Astrocyte of the spinal cord (primary cell): ENCODE measurements at regions not wholly inside any gene's neighbourhood (a gene's known extent, or its start where the extent isn't known, plus 50 kb on each side); places are given as distances from the start of the nearest gene placed in this dataset.

Experiments used
- DNase-seq: peaks from one replicate; pipeline ENCODE4 v3.0.0; 2011; ENCODE audit warnings: low read depth, low spot score
- H3K4me3 ChIP-seq: 2 replicates; pipeline ENCODE4 v1.5.1; 2011; ENCODE audit warnings: low read depth, mild to moderate bottlenecking, low read length, moderate library complexity
- CTCF ChIP-seq: IDR thresholded peaks from 2 replicates; pipeline ENCODE4 v1.5.1; 2012; ENCODE audit warnings: low read depth, mild to moderate bottlenecking, low read length, inconsistent platforms
- in situ Hi-C: cut with HindIII; loops from 2 replicates; pipeline ENCODE4 v1.10.0; 2017; ENCODE audit warnings: low sequenced_read_pairs

- no peak overlapping the region for H3K4me3 ChIP-seq
- in situ Hi-C loops = no loop called here
- no peak for DNase-seq
- TF ChIP-seq CTCF = no peak
Observed at GRCh38 chr1:172818841-172819527, 160.1 kb downstream of the FASLG start.

GRCh38 chr1:172820475-172821158 is 161.7 kb downstream of the FASLG start:
- H3K4me3 ChIP-seq = no peak overlapping the region
- TF ChIP-seq CTCF = no peak
- in situ Hi-C loops = no loop called here
- no peak for DNase-seq

GRCh38 chr1:172821609-172822274 is 162.8 kb downstream of the FASLG start:
- H3K4me3 ChIP-seq = no peak overlapping the region
- TF ChIP-seq CTCF = no peak
- peak; percentile 64 for DNase-seq
- in situ Hi-C loops = no loop called here

GRCh38 chr1:172822886-172823285 is 164.0 kb downstream of the FASLG start:
- no peak for TF ChIP-seq CTCF
- in situ Hi-C loops = no loop called here
- no peak overlapping the region for H3K4me3 ChIP-seq
- DNase-seq = no peak

GRCh38 chr1:172823534-172823933 is 164.6 kb downstream of the FASLG start:
- no peak for TF ChIP-seq CTCF
- in situ Hi-C loops = no loop called here
- DNase-seq = peak; percentile 41
- H3K4me3 ChIP-seq = no peak overlapping the region

GRCh38 chr1:172824209-172824608 is 165.3 kb downstream of the FASLG start:
- no peak for TF ChIP-seq CTCF
- H3K4me3 ChIP-seq = no peak overlapping the region
- in situ Hi-C loops = no loop called here
- peak; percentile 56 for DNase-seq
